ENCODE measurements at regions not wholly inside any gene's neighbourhood (a gene's known extent, or its start where the extent isn't known, plus 50 kb on each side); places are given as distances from the start of the nearest gene placed in this dataset.

DNA sequence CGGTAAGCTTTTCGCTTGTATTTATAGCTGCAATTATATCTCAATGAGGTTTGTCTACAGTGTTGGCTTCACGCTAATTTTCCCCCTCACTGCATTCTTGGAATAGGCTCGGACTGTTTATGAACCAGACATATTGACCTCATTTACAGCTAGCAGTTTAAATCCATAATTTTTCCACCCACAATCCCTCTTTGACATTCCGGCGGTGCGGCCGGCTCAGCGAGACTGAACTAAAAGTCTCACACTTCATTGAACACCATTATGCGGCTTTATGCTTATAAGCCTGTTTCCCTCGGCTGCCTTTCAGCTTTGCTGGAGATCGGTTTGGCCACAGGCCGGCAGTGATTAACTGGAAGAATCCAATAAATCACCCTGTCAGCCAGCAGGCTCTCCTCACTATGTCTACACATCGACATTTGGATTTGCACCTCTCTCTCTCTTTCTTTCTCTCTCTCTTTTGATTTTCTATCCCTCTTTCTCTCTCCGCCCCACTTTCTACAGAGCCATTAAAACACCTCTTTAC lies 315.0 kb upstream of the TLE4 start:
- H3K4me3 ChIP-seq, result peak overlapping the region in 1 of 4 donors; percentile 20
- H3K36me3 ChIP-seq, result no peaks in the 10 kb centered on the region
- H3K27me3 ChIP-seq, result peaks cover 0 to 29% of the 10 kb centered on the region in 2 donors
- TF ChIP-seq, protein P1, sequence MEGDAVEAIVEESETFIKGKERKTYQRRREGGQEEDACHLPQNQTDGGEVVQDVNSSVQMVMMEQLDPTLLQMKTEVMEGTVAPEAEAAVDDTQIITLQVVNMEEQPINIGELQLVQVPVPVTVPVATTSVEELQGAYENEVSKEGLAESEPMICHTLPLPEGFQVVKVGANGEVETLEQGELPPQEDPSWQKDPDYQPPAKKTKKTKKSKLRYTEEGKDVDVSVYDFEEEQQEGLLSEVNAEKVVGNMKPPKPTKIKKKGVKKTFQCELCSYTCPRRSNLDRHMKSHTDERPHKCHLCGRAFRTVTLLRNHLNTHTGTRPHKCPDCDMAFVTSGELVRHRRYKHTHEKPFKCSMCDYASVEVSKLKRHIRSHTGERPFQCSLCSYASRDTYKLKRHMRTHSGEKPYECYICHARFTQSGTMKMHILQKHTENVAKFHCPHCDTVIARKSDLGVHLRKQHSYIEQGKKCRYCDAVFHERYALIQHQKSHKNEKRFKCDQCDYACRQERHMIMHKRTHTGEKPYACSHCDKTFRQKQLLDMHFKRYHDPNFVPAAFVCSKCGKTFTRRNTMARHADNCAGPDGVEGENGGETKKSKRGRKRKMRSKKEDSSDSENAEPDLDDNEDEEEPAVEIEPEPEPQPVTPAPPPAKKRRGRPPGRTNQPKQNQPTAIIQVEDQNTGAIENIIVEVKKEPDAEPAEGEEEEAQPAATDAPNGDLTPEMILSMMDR (IDR thresholded peaks at IDR 0.05), result no peak
- TF ChIP-seq EP300 (IDR thresholded peaks at IDR 0.05) (no peak), POLR2A (IDR thresholded peaks at IDR 0.05) (no peak)
- H3K4me1 ChIP-seq, result peaks cover 0 to 16% (median 2%) of the 10 kb centered on the region in 4 donors
- no peak overlapping the region for H3K27ac ChIP-seq
- no peak for DNase-seq (ENCODE audit: low spot score in 2 of 2)
- WGBS, 2 donors, result 11 to 14% methylated on average over 15 of the region's 15 CpGs
- peaks cover 0 to 6% (median 0%) of the 10 kb centered on the region in 4 donors for H3K9me3 ChIP-seq

DNA sequence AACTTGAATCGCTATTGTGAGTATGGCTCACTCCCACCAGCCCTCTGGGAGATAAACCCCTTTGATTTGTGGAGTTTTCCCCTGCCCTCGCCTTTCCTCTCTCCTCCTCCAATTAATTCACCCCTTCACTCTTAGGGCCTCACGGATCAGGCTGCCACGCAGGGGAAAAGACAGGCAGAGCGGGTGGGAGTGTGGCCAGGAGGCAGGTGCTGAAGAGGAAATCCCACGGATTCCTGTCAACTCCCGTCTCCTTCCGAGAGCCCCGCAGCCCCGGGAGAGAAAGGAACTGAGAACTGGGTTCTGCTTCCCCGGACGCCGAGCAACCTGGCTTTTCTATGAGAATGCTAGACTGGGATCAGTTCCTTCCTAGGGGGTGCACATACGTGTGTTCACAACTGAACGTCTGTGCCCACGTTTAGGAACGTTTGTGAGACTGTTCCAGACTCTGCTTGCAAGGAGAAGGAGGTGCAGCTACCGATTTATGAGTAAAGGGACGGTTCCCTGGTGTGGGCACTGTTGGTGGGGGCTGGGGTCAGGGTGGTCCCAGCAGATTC lies 314.5 kb upstream of the TLE4 start:
- WGBS, 2 donors, result 5 to 10% methylated on average over 19 of the region's 19 CpGs
- no peak for DNase-seq (ENCODE audit: low spot score in 2 of 2)
- Histone ChIP-seq H3K36me3 (no peaks in the 10 kb centered on the region), H3K4me1 (peaks cover 0 to 16% (median 2%) of the 10 kb centered on the region in 4 donors), H3K27ac (no peak overlapping the region), H3K27me3 (peaks cover 0 to 29% of the 10 kb centered on the region in 2 donors), H3K4me3 (peak overlapping the region in 1 of 4 donors; percentile 20), H3K9me3 (peaks cover 0 to 6% (median 0%) of the 10 kb centered on the region in 4 donors)
- TF ChIP-seq EP300 (IDR thresholded peaks at IDR 0.05) (no peak), POLR2A (IDR thresholded peaks at IDR 0.05) (no peak)
- TF ChIP-seq, protein P1 (IDR thresholded peaks at IDR 0.05), result no peak

DNA sequence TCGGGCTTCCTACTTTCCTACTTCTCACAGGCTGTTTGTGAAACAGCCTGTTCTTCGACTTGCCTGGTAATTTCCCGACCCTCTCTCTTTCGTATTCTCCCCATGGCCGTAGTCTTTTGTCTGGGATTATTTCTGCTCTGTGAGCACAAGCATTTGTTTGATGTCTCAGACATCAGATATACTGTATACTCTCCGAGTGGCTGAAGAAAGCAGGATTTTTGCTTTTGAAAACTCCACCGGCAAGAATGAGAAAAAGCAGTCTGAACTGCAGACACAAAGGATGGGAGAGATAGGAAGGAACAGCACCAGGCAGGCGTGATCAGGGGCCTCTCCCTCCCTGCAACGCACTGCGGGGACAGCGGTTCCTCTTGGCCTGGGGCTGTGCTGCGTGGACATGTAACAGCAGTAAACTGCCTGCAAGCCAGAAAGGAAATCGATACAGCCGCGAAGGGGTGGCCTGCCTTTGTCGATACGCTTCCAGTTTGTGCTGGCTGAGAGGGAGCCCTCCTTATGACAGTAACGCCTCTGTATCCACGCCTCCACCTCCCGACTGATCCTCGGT lies 313.9 kb upstream of the TLE4 start:
- no peak for DNase-seq (ENCODE audit: low spot score in 2 of 2)
- TF ChIP-seq EP300 (IDR thresholded peaks at IDR 0.05) (no peak), POLR2A (IDR thresholded peaks at IDR 0.05) (no peak)
- TF ChIP-seq, protein P1 (IDR thresholded peaks at IDR 0.05), result no peak
- Histone ChIP-seq H3K4me1 (peaks cover 0 to 16% (median 2%) of the 10 kb centered on the region in 4 donors), H3K36me3 (no peaks in the 10 kb centered on the region), H3K27me3 (peaks cover 0 to 29% of the 10 kb centered on the region in 2 donors), H3K9me3 (peaks cover 0 to 7% (median 0%) of the 10 kb centered on the region in 4 donors), H3K27ac (no peak overlapping the region), H3K4me3 (peak overlapping the region in 1 of 4 donors; percentile 20)
- WGBS, 2 donors, result 48 to 59% methylated on average over 21 of the region's 21 CpGs

DNA sequence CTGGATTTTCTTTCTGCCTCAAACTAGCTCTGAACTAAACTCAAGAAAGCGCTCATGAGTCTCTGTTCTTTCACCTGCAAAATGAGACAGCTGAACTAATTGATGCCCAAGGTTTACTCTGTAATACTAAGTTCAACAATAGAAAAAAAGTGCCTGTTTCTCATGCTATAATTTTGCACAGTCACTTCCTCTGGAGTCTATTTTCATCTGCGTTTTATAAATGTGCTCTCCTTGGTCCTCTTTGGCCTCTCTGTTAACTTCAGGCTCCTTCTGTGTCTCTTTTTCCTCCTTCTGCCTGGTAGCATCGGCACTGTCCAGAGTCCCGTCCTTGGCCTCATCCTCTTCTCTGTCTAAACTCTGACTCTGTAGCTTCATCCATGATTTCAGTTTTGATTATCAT lies 311.9 kb upstream of the TLE4 start:
- H3K4me1 ChIP-seq, result peaks cover 0 to 16% (median 2%) of the 10 kb centered on the region in 4 donors
- H3K4me3 ChIP-seq, result no peak overlapping the region
- H3K36me3 ChIP-seq, result no peaks in the 10 kb centered on the region
- H3K27me3 ChIP-seq, result peaks cover 0 to 27% of the 10 kb centered on the region in 2 donors
- TF ChIP-seq, protein P1 (IDR thresholded peaks at IDR 0.05), result no peak
- no peak for TF ChIP-seq EP300 (IDR thresholded peaks at IDR 0.05)
- no peak for TF ChIP-seq POLR2A (IDR thresholded peaks at IDR 0.05)
- no peak for DNase-seq (ENCODE audit: low spot score in 2 of 2)
- WGBS, 2 donors, result 78 to 84% methylated on average over 4 of the region's 4 CpGs
- peaks cover 0 to 9% (median 0%) of the 10 kb centered on the region in 4 donors for H3K9me3 ChIP-seq
- H3K27ac ChIP-seq, result no peak overlapping the region

DNA sequence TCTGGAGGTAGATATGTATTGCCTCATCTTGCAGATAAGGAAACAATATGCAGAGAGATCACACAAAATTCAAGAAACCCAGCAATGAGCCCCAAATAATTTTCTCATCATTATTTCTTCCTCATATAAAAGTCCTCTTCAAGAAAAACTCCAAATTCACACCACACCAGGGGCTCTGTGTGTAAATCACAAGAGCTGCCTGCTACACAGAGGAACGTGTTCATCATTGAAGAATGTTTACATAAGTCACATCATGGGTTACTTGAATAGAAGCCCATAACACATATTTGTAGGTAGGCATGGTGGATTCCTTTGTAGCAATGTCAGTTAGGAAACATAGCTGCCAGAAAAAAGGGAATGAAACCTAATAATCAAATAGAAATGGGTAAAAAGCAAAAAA lies 308.1 kb upstream of the TLE4 start:
- Histone ChIP-seq H3K4me1 (no peaks in the 10 kb centered on the region), H3K4me3 (no peak overlapping the region), H3K27me3 (no peaks in the 10 kb centered on the region), H3K9me3 (peaks cover 0 to 6% (median 0%) of the 10 kb centered on the region in 4 donors), H3K36me3 (no peaks in the 10 kb centered on the region), H3K27ac (no peak overlapping the region)
- DNase-seq (ENCODE audit: low spot score in 2 of 2), result no peak
- TF ChIP-seq EP300 (IDR thresholded peaks at IDR 0.05) (no peak), POLR2A (IDR thresholded peaks at IDR 0.05) (no peak)
- TF ChIP-seq, protein P1 (IDR thresholded peaks at IDR 0.05), result no peak
- 38% methylated on average over 1 of the region's 1 CpG for WGBS, 2 donors
